Neutrophil (primary cell): ENCODE measurements at regions not wholly inside any gene's neighbourhood (a gene's known extent, or its start where the extent isn't known, plus 50 kb on each side); places are given as distances from the start of the nearest gene placed in this dataset.

Source experiments
- H3K27ac ChIP-seq: fragments of 200-600 bp; sonication (generic); 2 replicates; pipeline ENCODE4 v1.5.1; 2016; ENCODE audit warnings: mild to moderate bottlenecking, moderate library complexity
- H3K27me3 ChIP-seq: fragments of 200-600 bp; sonication (generic); 2 replicates; pipeline ENCODE4 v1.6.0; 2016; ENCODE audit warnings: mild to moderate bottlenecking
- H3K36me3 ChIP-seq: fragments of 200-600 bp; sonication (generic); 2 replicates; pipeline ENCODE4 v1.5.1; 2017
- H3K4me1 ChIP-seq, 2 experiments: fragments of 200-600 bp in 1 of 2; sonication (generic) in 1 of 2; 1 replicate in 1 of 2; 2 replicates in 1 of 2; pipeline versions ENCODE4 v1.5.1 to v1.6.1; 2013 to 2016; ENCODE audit warnings: low read depth in 1 of 2, low read length in 1 of 2, mild to moderate bottlenecking in 1 of 2, moderate library complexity in 1 of 2; ENCODE audit not compliant: control insufficient read depth in 1 of 2, insufficient read depth in 1 of 2
- H3K4me3 ChIP-seq, 2 experiments: fragments of 200-600 bp in 1 of 2; sonication (generic) in 1 of 2; 1 replicate in 1 of 2; 2 replicates in 1 of 2; pipeline ENCODE4 v1.5.1; 2013 to 2016; ENCODE audit warnings: low read depth in 1 of 2, low read length in 1 of 2, mild to moderate bottlenecking in 1 of 2, moderate library complexity in 1 of 2
- H3K9me3 ChIP-seq: fragments of 200-600 bp; sonication (generic); 2 replicates; pipeline ENCODE4 v1.5.1; 2016
- TF ChIP-seq, protein P1 (sequence below): fragments of 200-600 bp; sonication (generic); IDR thresholded peaks from 2 replicates; pipeline ENCODE4 v1.5.1; 2016; ENCODE audit warnings: antibody characterized with exemption

DNA sequence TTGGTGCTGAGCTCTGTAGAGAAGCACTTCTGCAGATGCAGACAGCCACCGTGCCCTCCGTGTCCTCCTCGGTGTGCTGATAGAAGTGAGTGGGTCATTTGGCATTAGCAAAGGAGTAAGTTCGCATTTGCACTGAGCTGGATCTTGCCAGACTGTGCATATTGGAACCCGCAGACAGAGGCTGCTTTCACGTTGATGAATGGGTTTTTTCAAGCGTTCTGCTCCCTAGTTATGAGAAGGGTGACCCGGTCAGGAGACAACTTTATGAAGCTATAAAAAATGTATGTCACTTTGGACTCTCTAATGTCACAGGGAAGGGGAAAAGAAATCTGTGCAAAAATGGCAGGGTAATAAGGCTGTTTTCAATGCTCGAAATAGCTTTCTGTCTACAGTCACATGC is 739.4 kb downstream of the MCTP2 start:
- Histone ChIP-seq H3K4me3 (no peak overlapping the region), H3K9me3 (no peaks in the 10 kb centered on the region), H3K36me3 (no peaks in the 10 kb centered on the region), H3K27ac (no peak overlapping the region), H3K27me3 (no peaks in the 10 kb centered on the region), H3K4me1 (no peaks in the 10 kb centered on the region)
- TF ChIP-seq, protein P1, sequence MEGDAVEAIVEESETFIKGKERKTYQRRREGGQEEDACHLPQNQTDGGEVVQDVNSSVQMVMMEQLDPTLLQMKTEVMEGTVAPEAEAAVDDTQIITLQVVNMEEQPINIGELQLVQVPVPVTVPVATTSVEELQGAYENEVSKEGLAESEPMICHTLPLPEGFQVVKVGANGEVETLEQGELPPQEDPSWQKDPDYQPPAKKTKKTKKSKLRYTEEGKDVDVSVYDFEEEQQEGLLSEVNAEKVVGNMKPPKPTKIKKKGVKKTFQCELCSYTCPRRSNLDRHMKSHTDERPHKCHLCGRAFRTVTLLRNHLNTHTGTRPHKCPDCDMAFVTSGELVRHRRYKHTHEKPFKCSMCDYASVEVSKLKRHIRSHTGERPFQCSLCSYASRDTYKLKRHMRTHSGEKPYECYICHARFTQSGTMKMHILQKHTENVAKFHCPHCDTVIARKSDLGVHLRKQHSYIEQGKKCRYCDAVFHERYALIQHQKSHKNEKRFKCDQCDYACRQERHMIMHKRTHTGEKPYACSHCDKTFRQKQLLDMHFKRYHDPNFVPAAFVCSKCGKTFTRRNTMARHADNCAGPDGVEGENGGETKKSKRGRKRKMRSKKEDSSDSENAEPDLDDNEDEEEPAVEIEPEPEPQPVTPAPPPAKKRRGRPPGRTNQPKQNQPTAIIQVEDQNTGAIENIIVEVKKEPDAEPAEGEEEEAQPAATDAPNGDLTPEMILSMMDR = no peak

- Histone ChIP-seq H3K4me1 (no peaks in the 10 kb centered on the region), H3K27ac (no peak overlapping the region), H3K9me3 (no peaks in the 10 kb centered on the region), H3K36me3 (no peaks in the 10 kb centered on the region), H3K4me3 (no peak overlapping the region), H3K27me3 (no peaks in the 10 kb centered on the region)
- TF ChIP-seq, protein P1 = no peak
Measured at GRCh38 chr15:94972314-94972713, 741.0 kb downstream of the MCTP2 start.

DNA sequence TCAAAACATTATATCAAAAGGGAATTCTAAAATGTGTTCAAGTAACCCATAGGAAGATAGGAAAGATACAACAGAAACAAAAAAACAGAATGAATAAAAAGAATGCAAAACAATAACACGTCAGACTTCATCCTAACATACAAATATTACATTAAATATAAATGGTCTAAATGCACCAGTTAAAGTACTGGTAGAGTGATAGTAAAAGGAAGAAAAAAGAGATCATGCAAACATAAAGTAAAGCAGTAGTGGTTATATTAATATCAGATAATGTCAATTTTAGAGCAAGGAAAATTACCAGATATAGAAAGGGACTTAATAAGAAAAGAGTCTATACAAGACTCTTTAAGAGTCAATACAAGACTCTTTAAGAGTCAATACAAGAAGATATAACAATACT is 755.7 kb downstream of the MCTP2 start:
- Histone ChIP-seq H3K27me3 (no peaks in the 10 kb centered on the region), H3K9me3 (no peaks in the 10 kb centered on the region), H3K27ac (no peak overlapping the region), H3K36me3 (no peaks in the 10 kb centered on the region), H3K4me1 (no peaks in the 10 kb centered on the region), H3K4me3 (no peak overlapping the region)
- TF ChIP-seq, protein P1 = no peak

DNA sequence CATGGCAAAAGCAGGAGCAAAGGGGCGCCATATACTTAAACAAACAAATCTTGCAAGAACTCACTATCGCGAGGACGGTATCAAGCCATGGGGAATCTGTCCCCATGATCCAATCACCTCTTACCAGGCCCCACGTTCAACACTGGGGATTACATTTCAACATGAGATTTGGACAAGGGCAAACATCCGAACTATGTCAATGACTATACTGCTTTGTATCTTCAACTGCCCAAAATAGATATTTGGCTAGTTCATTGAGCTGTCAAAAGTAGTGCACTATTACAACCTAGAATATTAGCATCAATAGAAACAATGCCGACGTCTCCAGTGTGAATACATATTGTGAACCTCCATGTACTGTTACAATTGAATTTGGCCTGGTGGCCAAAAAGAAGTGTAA is 760.4 kb downstream of the MCTP2 start:
- H3K36me3 ChIP-seq = no peaks in the 10 kb centered on the region
- H3K4me1 ChIP-seq = no peaks in the 10 kb centered on the region
- H3K27ac ChIP-seq = no peak overlapping the region
- no peaks in the 10 kb centered on the region for H3K27me3 ChIP-seq
- no peak overlapping the region for H3K4me3 ChIP-seq
- H3K9me3 ChIP-seq = no peaks in the 10 kb centered on the region
- TF ChIP-seq, protein P1 = no peak

DNA sequence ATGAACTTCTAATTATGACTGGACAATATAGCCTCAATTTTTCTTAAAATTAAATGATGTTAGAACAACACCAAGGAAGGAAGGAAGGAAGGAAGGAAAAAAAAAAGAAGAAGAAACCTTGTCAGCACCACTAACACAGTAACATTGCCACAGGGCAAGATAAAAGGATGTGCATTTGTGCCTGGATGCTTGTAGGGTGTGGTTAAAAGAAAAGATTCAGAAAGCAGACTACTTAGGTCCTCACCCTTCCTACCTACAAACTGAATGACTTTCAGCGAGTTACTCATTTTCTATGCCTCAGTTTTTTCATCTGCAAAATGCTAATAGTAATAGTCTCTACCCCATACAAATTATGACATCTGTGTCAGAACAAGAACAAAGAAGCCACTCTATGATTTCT is 778.3 kb downstream of the MCTP2 start:
- H3K27ac ChIP-seq = no peak overlapping the region
- H3K4me1 ChIP-seq = no peaks in the 10 kb centered on the region
- H3K27me3 ChIP-seq = no peaks in the 10 kb centered on the region
- TF ChIP-seq, protein P1 = no peak
- H3K4me3 ChIP-seq = no peak overlapping the region
- H3K9me3 ChIP-seq = no peaks in the 10 kb centered on the region
- no peaks in the 10 kb centered on the region for H3K36me3 ChIP-seq

DNA sequence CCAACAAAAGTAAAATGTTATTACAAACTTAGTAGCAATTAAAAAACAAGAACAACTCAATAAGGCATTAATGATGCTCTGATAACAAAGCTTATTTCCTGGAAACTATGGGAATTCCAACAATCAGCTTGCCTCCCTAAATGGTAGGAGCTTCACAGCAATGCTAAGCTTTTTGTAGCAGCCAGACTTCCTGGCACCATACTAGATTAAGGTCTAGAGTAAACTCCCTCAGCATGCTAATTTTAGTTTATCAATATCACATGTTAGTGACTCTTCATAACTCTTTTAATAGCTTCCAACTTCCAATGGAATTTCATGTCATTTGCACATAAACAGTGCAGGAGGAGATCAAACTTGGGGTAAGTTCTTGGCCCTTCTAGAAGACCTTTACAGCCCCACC is 782.0 kb downstream of the MCTP2 start:
- no peak overlapping the region for H3K4me3 ChIP-seq
- no peaks in the 10 kb centered on the region for H3K4me1 ChIP-seq
- H3K27ac ChIP-seq = no peak overlapping the region
- H3K27me3 ChIP-seq = no peaks in the 10 kb centered on the region
- TF ChIP-seq, protein P1 = no peak
- no peaks in the 10 kb centered on the region for H3K9me3 ChIP-seq
- H3K36me3 ChIP-seq = no peaks in the 10 kb centered on the region
